GM21529 (cell line): ENCODE measurements at regions not wholly inside any gene's neighbourhood (a gene's known extent, or its start where the extent isn't known, plus 50 kb on each side); places are given as distances from the start of the nearest gene placed in this dataset.

Experiments
- ATAC-seq: cut with Tn5 transposase; IDR thresholded peaks from one replicate; pipeline ENCODE4 v1.9.1; 2021; ENCODE audit not compliant: unreplicated experiment

DNA sequence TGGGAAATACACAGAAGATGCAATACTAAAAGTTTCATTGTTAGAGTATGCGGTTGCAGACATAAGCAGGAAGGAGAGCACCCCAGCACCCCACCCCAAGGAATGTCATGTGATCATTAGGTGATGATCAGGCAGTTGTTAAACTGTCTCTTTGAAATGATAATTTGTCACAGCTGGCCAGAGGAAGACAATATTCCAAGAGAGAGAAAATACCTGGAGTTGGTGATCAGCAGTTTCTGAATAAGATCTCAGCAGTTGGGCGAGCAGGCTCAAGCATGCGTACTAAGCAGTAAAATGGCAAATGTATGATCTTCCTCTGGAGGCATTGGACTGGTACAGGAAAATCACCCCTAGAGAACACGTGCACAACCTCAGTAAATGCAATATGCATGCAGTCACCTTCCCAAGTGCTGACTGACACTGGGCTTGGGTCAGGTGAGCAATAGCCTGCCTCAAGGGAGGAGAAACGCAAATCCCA, 250.1 kb upstream of the MBL2 start:
- ATAC-seq: no peak

DNA sequence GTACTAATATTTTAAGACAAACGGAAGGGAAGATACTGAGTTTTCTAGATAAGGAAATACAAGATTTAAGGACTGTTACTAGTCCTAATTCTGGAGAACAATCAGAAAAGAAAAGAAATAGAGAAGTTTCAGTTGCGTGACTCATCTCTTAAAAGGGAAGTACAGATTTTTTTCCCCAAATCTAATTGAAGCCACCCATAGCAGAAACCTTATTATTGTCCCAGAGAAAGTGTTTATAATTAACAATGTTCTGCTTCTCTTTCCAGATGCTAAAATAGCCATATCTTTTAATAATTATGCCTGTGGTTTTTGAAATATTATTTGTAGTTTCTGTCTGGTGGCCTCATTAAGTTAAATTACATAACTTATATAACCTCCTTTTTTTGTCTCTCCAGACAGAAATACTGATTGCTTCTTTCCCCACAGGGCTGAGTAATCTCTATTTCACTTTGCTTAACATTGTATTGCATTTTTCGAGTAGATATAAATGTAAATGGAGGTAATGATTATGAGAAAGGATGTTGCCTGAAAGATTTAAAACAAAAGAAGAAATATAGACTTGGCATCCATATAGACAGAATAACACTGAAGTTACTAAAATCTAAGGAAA, 240.7 kb upstream of the MBL2 start:
- ATAC-seq: peak; percentile 62

DNA sequence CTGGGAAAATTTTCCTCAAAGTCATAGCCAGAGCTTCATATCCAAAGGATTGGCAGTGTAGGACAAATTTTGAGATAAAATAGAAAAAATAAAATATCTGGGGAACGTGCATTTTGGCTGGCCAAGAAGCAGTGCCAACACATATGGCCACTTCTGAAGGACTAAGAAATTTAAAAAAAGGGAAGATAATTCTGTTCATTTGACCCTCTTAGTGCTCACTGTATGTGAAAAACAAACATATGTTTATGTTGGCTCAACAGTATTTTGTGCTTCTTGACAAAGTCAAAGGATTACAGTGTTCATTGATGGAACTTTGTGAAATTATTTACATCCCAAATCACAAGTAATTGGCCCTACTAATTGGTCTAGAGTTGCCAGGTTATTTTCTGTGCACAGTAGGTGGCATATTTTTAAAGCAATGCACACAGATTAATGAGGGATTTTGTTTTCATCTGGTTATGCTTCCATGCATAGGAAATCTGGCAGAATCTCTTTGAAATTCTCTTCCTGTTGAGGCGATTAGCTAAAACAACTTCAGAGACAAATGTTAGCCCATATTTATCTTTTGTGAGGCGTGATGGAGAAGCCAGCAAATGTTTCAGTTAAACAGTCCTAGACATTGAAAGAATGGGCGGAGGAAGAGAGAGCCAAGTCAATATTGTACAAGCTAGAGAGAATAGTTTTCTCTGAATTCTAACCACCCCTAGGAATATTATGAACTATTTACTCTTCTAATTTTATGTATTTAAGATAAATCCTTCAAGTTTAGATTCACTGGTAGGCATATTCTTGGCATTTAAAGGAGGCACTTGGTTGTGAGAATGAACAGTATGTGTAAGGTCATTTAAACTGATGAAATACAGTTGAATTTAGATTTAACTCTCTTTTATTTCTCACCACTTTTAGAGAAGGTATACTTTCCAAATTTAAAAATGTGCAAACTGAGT, 237.7 kb upstream of the MBL2 start:
- ATAC-seq: no peak

DNA sequence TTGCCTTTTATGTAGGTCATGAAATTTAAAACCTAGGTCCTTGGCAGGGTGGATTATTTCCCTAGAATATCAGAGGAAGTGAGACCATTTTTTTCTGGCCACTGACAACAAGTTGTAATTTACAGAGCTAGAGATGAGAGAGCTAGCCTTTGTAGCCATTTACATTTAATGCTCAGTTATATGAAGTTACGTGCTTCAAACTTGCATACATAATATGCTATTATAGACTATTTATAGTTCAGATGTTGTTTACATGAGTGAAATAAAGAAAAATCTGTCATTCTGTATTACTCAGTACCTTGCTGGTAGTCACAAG, 234.9 kb upstream of the MBL2 start:
- ATAC-seq: no peak

DNA sequence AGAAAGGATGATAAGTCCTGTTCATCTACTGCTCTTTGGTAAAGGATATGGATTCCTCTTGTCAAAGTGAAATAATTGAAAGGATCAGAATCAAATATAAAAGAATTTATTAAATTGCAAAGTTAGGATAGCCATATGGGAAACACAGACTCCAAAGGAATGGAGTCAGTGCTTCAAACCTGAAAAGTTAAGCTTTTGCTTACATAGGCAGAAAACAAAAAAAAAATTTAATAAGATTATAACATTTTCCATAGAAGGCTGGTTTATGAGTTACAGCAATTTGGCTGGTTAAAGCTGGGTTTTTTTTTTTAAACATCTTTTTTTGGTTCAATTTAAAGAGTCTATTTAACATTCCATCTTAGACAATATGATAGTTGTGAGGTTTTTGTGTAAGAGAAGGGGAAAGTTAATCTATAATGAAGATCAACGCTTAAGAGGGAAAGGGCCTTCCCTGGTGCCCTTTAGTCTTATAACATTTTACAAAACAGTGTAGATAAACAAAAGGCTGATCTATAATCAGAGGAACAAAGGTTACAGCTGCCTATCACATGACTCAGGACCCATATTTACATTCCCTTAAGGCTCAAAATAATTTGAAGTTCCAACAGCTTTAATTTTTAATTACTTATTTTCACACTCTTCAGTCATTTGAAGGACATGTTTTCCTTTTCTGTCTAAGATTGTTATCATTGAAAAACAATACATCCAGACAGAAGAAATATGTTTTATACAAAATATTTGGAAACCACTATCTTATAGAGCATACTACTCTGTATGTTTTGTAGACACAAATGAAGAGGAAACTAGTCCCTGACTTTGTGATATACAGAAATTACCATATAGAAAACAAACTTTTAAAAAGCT, 234.3 kb upstream of the MBL2 start:
- no peak for ATAC-seq

DNA sequence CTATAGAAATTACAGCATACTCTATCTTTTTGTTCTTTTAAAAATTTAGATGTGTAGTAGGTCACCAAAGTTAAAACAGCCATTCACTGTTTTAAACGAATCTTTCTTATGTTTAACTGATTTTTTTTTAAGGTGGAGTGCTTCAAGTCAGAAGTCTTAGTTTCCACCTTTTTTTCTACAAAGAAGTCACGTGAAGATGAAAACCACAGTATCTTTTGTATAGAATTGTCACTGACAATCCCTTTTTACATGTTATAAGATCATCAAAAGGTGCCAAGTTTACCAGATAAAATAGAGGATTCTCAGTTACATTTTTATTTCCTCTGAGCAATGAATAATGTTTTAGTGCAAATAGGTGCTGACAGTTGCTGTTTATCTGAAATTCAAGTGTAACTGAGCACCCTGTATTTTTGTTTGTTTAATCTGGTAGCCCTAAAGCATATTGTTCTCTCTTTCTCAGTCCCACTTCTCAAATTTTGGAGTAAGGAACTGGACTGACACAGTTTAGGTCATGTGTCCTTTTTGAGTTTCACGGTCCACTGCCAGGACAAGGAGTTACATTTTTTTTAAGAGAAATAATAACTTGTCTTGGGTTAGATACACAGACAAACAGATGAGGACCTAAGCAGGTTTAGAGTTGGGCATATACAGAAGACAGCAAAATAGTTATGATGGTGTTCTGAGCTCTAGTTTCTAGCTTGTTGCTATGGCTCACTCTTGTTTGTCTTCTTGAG, 233.2 kb upstream of the MBL2 start:
- ATAC-seq: no peak

DNA sequence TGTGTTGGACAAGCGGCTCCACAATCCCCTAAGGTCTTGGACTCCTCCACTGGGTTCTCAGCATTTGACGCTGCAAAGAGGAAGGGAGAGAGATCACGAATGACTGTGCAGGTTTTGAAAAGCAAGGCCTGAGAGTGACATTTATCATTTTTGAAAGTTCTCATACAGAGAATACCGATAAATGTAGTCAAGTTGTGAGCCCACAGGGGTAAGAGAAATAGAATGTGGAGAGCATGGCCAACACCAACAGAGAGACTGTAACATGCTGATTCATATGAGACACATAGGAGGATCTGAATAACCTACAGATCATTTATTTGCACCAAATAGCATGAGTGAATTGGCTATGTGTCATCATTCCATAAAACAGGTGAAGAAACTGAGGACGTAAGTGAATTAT, 230.5 kb upstream of the MBL2 start:
- peak; percentile 66 for ATAC-seq

DNA sequence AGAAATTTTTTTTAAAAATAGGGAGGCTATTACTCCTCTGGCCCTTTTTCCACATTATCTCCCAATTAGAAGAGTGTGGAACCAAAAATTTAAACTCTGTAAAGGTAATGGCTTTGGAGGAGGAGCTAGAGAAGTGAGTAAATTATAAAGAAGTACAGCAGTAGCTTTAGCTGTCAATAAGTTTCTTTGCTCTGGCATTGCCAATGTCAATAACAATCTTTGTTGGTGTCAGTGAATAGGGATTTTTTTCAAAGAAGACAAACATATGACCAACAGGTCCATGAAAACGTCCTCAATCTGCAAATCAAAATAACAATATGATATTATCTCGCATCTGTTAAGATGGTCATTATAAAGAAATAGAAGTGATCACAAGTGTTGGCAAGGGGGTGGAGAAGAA, 227.1 kb upstream of the MBL2 start:
- ATAC-seq: no peak

DNA sequence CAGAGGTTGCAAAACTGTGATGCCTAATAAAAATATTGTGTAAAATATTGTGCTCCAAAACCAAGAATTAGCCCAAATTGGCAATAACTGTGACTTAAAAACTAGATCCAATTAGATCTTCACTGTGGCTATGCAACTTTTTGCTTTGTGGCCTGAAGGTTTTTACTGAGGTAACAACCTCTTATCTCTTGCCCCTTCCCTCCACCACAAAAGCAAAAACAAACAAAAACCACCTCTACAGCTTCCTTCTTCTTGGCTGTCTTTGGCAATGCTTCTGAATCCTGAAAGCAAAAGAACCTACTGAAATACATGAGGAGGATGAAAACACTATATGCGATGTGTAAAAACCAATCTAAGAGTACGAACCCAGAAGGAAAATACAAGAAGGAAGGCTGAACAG, 226.7 kb upstream of the MBL2 start:
- ATAC-seq: no peak

DNA sequence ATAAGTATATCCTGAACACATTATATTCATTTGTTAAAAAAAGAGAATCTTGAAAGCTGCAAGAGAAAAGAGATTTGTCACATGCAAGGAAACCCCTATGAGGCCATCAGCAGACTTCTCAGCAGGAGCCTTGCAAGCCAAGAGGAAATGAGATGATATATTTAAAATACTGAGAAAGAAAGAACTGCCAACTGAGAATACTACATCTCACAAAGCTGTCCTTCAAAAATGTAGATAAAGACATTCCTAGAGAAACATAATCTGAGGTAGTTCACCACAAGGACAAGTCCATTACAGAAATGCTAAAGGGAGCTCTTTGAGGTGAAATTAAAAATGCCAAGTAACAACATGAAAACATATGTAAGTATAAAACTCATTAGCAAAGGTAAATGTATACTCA, 224.4 kb upstream of the MBL2 start:
- ATAC-seq: no peak

DNA sequence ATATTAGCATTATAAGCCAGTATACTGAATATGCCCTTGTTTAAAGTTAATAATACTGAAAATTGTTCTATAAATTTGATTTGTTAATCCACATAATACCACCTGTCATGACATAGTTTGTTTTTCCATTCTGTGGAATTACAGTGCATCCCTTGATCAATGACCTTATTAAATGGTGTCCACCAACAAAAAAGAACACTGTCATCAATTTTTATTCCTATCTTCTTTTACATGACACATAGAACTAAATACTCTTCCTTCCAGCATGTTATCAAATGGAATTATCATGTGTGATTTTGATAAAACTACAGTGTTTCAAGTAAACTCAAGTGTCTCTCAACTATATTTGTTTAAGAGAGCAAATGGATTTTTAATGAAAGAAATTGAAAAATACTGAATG, 221.8 kb upstream of the MBL2 start:
- no peak for ATAC-seq

DNA sequence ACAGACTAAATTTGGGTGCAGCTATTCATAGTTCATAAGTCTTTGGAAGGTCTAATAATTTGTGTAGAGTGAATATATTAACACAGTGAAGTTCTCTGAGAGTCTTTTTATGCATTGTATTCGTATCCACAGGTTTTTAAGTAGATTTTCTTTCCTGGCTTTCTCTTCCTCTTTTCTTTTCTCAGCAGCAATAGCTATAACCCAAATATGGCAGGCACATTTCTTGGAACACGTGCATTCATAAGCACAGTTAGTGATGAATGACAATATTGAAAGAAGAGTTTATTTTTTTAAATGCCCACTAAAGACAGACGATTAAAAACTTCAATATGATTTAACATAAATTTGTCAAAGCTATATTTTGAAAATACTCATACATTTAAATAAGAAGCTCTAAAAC, 220.5 kb upstream of the MBL2 start:
- ATAC-seq: no peak

DNA sequence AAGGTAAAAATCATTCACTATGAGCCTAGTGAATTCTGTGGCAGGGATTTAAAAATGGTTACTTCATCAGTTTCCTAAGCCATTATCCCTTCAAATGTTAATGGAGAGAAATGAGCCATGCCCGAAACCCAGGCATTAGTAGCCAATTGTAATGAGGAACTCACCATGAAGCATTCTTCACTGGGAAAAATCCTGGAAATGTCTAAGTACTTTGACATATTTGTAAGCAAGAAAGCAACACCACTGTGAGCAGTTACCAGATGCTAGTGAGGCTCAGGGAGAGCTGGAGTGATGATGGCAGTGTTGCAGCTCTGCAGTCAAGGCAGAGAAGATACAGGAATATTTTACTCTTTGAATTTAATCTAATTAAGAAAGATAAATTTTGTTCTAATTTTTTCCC, 220.0 kb upstream of the MBL2 start:
- ATAC-seq: no peak

DNA sequence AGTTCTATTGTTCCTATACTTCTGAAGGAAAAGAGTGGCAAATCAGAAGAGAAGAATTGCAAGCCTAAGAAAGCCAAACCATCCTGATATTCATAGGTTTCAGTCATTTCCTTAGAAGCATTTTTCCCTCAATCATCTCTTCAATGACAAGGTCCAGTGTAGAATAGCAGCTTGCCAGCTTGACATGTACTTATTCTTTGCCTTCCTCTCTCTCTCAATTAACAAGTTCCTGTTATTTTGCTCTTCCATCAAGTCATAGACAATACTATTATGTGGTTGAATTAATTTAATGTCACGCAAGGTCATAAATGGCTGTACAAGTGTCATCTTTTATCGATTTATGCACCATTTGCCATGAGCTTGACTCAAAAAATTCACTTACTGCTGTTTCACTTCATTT, 216.3 kb upstream of the MBL2 start:
- ATAC-seq: no peak

DNA sequence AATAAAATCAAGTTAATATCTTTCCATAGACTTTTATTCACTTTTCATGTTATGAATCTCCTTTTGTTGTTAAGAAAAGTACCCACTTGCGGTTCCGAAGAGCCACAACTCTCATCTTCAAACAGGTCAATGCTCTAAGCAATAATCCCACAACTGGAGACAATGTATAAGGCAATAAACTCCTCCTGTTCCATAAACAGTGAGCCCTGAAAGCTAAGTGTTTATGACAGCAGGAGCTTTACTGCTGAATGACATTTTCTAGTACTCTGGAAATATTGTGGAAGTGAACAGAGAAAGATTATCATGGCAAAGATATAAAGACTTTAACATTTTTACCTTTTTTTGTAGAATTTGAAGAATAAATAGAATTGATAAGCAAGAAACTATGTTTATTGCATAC, 213.5 kb upstream of the MBL2 start:
- no peak for ATAC-seq

DNA sequence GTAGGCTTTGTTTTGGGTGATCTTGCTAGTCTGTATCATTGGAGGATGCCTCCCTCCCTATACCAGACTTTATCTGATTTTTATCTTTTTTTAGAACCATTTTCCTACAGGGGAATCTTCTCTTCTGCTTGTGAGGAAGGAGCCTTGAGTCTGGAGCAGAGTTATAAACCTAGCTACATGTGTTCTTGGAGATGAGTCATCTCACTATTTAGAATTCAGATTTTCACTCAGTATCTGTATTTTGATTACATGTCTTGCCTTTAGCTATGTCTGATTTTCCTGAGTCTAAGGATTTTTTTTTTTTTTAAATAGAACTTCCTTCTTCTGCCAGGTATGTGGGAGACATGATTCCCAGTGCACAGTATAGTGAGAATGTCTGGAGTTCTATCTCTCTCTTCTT, 211.6 kb upstream of the MBL2 start:
- no peak for ATAC-seq

DNA sequence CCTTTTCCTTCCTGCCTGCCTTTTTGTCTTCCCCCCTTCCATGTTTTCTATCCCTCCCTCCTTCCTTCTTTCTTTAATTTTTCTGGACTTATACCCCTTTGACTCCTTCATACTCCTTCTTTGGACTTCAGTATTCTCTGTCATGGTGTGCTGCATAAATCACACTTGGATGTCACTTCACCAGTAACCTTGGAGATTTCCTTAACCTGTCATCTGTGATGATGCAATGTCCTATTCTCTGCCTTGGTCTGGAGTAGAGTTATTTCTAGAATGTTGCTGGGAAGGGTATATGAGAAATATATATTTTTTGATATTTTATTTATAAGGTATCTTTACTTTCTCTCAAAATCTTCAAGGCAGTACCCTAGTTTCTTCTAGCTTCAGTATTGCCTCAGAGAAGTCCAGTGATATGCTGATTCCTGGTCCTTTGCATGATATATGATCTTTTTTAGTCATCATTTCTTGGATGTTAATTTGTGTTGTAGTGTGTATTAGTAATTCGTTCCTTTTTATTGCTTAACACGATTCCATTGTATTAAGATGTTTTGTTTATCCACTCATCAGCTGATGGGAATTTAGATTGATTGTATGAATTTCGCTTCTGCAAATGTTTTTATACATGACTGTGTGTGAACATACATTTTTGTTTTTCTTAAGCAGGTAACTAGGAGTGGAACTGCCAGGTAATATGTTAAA, 206.9 kb upstream of the MBL2 start:
- ATAC-seq: no peak

DNA sequence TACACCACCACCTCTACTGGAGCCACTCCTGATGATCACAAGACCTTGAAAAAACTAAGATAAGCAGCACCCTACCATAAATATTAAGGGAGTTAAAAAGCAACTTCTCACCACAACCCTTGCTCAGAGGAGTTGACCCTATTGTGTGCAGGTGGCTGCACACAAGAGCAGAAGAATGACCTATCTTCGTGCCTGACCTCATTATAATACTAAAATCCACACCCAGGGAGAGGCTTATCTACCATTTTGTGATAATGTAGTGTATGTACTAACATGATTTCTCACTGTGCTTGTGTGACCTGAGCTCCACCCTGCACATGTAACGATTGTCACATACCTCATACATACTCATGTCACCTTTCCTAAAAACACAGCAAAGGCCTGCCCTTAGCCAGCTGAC, 205.0 kb upstream of the MBL2 start:
- no peak for ATAC-seq

DNA sequence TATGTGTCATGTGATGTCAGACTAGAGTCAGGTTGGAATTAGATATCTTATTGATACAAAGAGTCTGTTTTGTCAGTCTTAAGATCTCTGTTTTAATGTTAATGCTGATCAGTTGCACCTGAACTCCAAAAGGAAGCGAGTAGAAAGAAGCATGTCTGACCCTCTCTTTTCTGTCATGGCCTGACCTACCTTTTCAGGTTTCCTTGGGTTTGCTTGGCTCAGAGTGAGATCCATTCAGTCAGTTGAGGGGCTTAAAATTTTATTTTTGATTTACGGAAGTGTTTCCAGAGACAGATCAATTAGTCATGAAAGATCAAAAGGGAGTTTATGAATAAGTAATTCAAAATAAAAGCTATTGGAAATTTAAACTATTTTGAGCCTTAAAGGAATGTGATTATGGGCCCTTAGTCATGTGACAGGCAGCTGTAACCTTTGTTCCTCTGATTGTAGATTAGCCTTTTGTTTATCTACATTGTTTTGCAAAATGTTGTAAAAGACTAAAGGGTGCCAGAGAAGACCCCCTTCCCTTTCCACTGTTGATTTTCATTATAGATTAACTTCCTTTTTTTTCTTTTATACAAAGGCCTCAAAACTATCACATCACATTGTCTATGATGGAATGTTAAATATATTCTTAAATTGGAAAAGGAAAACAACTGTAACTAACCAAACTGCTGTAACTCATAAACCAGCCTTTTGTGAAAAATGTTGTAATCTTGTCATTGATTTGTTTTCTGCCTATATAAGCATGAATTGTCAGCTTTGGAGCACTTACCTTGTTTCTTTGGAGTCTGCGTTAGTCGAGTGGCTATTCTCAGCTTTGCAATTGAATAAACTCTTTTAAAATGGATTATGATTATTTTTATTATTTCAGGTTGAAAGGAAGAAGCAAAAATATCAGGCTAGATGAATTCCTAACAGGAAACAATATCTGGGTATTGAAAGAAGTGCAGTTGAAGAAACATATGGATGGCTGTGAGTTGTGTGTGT, 195.5 kb upstream of the MBL2 start:
- ATAC-seq: no peak
